Gastroesophageal sphincter (tissue), 3 donors: ENCODE measurements at regions not wholly inside any gene's neighbourhood (a gene's known extent, or its start where the extent isn't known, plus 50 kb on each side); places are given as distances from the start of the nearest gene placed in this dataset.
"Not testable (repeated sequence)": the region's sequence is repeated elsewhere in the genome, so short reads cannot be mapped to it uniquely, and the experiment has no call there.

Source experiments
- EP300 ChIP-seq: sonication (generic); formaldehyde crosslinking; IDR thresholded peaks from one replicate; pipeline ENCODE4 v1.6.1; 2017; ENCODE audit warnings: antibody characterized with exemption, mild to moderate bottlenecking
- POLR2A ChIP-seq, 2 donors: fragments of 450-650 bp; IDR thresholded peaks; one replicate each; pipeline ENCODE4 v1.6.1; 2017; ENCODE audit warnings: antibody characterized with exemption in 2 of 2, mild to moderate bottlenecking in 2 of 2, moderate library complexity in 1 of 2
- POLR2AphosphoS5 ChIP-seq: sonication (generic); formaldehyde crosslinking; IDR thresholded peaks from one replicate; pipeline ENCODE4 v1.6.1; 2017; ENCODE audit warnings: antibody characterized with exemption
- TF ChIP-seq, protein P1 (sequence below), 4 experiments: fragments of 200-600 bp in 2 of 4; fragments of 450-650 bp in 2 of 4; sonication (generic) in 1 of 4; IDR thresholded peaks; one replicate each; pipeline ENCODE4 v1.5.1; 2017 to 2019; ENCODE audit warnings: antibody characterized with exemption in 4 of 4, mild to moderate bottlenecking in 2 of 4, moderate library complexity in 2 of 4

DNA sequence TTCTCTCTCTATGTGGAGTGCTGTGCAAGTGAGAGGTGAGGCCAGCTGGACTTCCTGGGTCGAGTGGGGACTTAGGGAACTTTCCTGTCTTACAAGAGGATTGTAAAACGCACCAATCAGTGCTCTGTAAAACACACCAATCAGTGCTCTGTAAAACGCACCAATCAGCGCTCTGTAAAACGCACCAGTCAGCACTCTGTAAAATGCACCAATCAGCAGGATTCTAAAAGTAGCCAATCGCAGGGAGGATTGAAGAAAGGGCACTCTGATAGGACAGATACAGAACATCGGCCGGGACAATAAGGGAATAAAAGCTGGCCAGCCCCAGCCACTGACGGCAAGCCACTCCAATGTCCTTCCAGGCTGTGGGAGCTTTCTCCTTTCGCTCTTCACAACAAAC, 52.0 kb upstream of the PTCH1 start:
- TF ChIP-seq, protein P1, sequence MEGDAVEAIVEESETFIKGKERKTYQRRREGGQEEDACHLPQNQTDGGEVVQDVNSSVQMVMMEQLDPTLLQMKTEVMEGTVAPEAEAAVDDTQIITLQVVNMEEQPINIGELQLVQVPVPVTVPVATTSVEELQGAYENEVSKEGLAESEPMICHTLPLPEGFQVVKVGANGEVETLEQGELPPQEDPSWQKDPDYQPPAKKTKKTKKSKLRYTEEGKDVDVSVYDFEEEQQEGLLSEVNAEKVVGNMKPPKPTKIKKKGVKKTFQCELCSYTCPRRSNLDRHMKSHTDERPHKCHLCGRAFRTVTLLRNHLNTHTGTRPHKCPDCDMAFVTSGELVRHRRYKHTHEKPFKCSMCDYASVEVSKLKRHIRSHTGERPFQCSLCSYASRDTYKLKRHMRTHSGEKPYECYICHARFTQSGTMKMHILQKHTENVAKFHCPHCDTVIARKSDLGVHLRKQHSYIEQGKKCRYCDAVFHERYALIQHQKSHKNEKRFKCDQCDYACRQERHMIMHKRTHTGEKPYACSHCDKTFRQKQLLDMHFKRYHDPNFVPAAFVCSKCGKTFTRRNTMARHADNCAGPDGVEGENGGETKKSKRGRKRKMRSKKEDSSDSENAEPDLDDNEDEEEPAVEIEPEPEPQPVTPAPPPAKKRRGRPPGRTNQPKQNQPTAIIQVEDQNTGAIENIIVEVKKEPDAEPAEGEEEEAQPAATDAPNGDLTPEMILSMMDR (IDR thresholded peaks at IDR 0.05): not testable (repeated sequence)
- TF ChIP-seq POLR2A (IDR thresholded peaks at IDR 0.05); EP300; POLR2AphosphoS5: not testable (repeated sequence)
